ENCODE measurements at regions not wholly inside any gene's neighbourhood (a gene's known extent, or its start where the extent isn't known, plus 50 kb on each side); places are given as distances from the start of the nearest gene placed in this dataset.

GRCh38 chr2:41937464-41937906 lies 110.3 kb upstream of the PKDCC start:
- no peak overlapping the region for H3K4me3 ChIP-seq (ENCODE audit: control insufficient read depth, low read depth, low read length)
- TF ChIP-seq CTCF (IDR thresholded peaks at IDR 0.05; ENCODE audit: control insufficient read depth, insufficient read depth, low read depth, low read length, missing control alignments): no peak
- no peak for DNase-seq (ENCODE audit: low read depth)

GRCh38 chr2:41937921-41938708 lies 109.7 kb upstream of the PKDCC start:
- H3K4me3 ChIP-seq (ENCODE audit: control insufficient read depth, low read depth, low read length): no peak overlapping the region
- no peak for TF ChIP-seq CTCF (IDR thresholded peaks at IDR 0.05; ENCODE audit: control insufficient read depth, insufficient read depth, low read depth, low read length, missing control alignments)
- DNase-seq (ENCODE audit: low read depth): no peak

- DNase-seq (ENCODE audit: low read depth): no peak
- TF ChIP-seq CTCF (IDR thresholded peaks at IDR 0.05; ENCODE audit: control insufficient read depth, insufficient read depth, low read depth, low read length, missing control alignments): no peak
- no peak overlapping the region for H3K4me3 ChIP-seq (ENCODE audit: control insufficient read depth, low read depth, low read length)
Measured at GRCh38 chr2:41940060-41940744, 107.6 kb upstream of the PKDCC start.

- no peak for TF ChIP-seq CTCF (IDR thresholded peaks at IDR 0.05; ENCODE audit: control insufficient read depth, insufficient read depth, low read depth, low read length, missing control alignments)
- no peak overlapping the region for H3K4me3 ChIP-seq (ENCODE audit: control insufficient read depth, low read depth, low read length)
- no peak for DNase-seq (ENCODE audit: low read depth)
Measured at GRCh38 chr2:41940745-41941063, 107.1 kb upstream of the PKDCC start.

- H3K4me3 ChIP-seq (ENCODE audit: control insufficient read depth, low read depth, low read length): no peak overlapping the region
- DNase-seq (ENCODE audit: low read depth): no peak
- TF ChIP-seq CTCF (IDR thresholded peaks at IDR 0.05; ENCODE audit: control insufficient read depth, insufficient read depth, low read depth, low read length, missing control alignments): no peak
Measured at GRCh38 chr2:41941831-41942230, 106.0 kb upstream of the PKDCC start.

GRCh38 chr2:41942278-41942677 lies 105.5 kb upstream of the PKDCC start:
- no peak for TF ChIP-seq CTCF (IDR thresholded peaks at IDR 0.05; ENCODE audit: control insufficient read depth, insufficient read depth, low read depth, low read length, missing control alignments)
- H3K4me3 ChIP-seq (ENCODE audit: control insufficient read depth, low read depth, low read length): no peak overlapping the region
- no peak for DNase-seq (ENCODE audit: low read depth)
